ENCODE measurements at regions not wholly inside any gene's neighbourhood (a gene's known extent, or its start where the extent isn't known, plus 50 kb on each side); places are given as distances from the start of the nearest gene placed in this dataset.
A peak's percentile ranks its signal among the peaks of the same experiment; 100 is the strongest.

DNA sequence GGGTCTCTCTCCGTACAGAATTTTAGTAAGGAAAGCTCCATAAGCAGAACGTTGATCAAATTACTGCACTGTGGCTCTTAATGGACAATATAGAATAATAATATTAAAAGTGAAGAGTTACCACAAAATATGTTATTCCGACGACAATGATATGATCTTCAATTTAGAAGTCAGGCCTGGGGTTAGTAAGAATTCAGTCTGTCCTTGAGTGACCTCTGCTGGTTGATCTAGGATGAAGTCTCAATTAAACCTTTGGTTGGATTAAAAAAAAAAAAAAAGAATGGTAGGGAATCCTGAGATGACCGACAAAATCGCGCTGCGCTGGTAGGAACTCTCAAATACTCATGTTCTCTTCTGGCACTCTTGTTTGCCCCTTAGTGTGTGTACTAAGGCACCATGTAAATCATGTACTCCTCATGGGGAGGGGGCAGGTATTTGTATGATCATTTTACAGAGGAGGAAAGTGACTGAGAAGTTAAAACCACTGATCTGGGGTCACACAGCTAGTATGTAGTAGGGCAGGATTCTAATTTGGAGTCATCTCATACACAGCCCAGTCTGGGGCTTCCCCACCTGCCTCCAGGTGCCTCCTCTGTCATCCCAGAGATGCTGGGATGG is 161.3 kb upstream of the NPVF start:
- Histone ChIP-seq H3K27ac (no peak overlapping the region), H3K36me3 (no peaks in the 10 kb centered on the region), H3K4me1 (peaks cover 0 to 75% (median 4%) of the 10 kb centered on the region in 3 donors), H3K27me3 (no peaks in the 10 kb centered on the region), H3K4me3 (no peak overlapping the region), H3K9me3 (no peaks in the 10 kb centered on the region)
- no peak for ATAC-seq
- 9 to 12% methylated on average over 8 of the region's 8 CpGs for WGBS, 2 donors (ENCODE audit: low coverage in 1 of 2)
- TF ChIP-seq, protein P1, sequence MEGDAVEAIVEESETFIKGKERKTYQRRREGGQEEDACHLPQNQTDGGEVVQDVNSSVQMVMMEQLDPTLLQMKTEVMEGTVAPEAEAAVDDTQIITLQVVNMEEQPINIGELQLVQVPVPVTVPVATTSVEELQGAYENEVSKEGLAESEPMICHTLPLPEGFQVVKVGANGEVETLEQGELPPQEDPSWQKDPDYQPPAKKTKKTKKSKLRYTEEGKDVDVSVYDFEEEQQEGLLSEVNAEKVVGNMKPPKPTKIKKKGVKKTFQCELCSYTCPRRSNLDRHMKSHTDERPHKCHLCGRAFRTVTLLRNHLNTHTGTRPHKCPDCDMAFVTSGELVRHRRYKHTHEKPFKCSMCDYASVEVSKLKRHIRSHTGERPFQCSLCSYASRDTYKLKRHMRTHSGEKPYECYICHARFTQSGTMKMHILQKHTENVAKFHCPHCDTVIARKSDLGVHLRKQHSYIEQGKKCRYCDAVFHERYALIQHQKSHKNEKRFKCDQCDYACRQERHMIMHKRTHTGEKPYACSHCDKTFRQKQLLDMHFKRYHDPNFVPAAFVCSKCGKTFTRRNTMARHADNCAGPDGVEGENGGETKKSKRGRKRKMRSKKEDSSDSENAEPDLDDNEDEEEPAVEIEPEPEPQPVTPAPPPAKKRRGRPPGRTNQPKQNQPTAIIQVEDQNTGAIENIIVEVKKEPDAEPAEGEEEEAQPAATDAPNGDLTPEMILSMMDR (IDR thresholded peaks at IDR 0.05) = peak; percentile 24 to 72 (median 59)
- no peak for TF ChIP-seq POLR2A (IDR thresholded peaks at IDR 0.05)

DNA sequence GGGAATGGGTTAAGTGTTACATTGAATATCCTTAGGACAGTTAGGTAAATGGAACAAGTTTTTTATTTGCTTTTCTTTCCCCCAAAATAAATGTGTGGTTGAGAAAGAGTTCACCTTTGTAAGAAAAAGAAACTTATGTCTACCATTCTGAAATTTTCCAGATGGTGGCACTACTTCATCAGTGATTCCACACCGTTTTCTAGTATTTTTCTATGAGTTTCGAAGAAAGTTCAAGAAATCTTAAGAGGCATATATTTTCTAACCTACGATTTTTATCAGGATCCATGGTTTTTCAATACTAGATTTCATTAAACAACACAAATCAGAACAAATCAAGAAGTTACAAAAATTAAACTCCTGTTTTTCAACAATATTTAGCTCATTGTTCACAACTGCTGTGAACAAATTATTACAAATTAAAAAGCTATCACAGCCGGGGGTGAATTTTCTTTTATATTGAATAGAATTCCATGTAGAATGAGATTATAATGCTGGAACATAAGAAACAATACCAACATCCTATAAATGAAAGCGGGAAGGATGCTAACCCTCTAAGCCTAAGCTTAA is 163.1 kb upstream of the NPVF start:
- Histone ChIP-seq H3K27me3 (no peaks in the 10 kb centered on the region), H3K9me3 (no peaks in the 10 kb centered on the region), H3K27ac (peak overlapping the region in 2 of 4 donors; percentile 70 to 74), H3K4me3 (no peak overlapping the region), H3K36me3 (no peaks in the 10 kb centered on the region), H3K4me1 (peaks cover 0 to 60% (median 0%) of the 10 kb centered on the region in 3 donors)
- 10 to 17% methylated on average over 5 of the region's 5 CpGs for WGBS, 2 donors (ENCODE audit: low coverage in 1 of 2)
- TF ChIP-seq, protein P1 (IDR thresholded peaks at IDR 0.05) = peak; percentile 34 to 65 (median 64)
- no peak for TF ChIP-seq EP300 (IDR thresholded peaks at IDR 0.05)
- no peak for ATAC-seq

DNA sequence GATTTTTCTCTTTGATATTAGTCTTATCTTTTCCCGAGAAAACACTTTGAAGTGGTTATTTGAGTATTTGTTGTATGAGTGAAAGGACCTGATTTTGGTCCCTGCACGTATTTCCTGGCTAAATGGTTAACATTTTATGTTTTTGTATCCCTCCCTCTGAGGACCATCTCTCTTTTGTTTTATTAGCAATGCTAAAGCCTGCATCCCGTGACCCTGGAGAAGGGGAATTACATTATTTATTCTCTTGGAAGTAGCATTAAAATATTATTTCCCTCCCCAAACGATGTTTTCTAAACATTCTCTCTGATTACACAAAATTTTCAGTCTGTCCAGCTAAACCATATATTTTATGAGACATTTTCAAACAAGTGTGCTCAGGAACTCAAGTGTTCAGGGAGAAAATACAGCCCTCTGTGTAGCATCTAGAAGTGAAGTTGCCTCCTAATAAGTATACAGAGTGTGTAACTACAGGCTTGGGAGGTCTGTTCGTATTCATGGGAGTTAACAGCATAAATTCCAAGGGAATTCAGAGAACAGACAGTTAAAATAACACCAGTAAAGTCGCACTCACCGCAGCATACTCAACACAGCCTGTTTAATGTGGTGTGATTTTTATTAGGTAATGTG is 163.8 kb upstream of the NPVF start:
- no peak overlapping the region for H3K4me3 ChIP-seq
- WGBS, 2 donors (ENCODE audit: low coverage in 1 of 2) = 54 to 67% methylated on average over 6 to 7 of the region's 7 CpGs
- H3K36me3 ChIP-seq = no peaks in the 10 kb centered on the region
- TF ChIP-seq, protein P1 (IDR thresholded peaks at IDR 0.05) = no peak
- TF ChIP-seq POLR2AphosphoS5 (IDR thresholded peaks at IDR 0.05) (no peak), EP300 (IDR thresholded peaks at IDR 0.05) (no peak), POLR2A (IDR thresholded peaks at IDR 0.05) (no peak)
- peak overlapping the region in 3 of 4 donors; percentile 33 to 74 (median 70) for H3K27ac ChIP-seq
- H3K27me3 ChIP-seq = no peaks in the 10 kb centered on the region
- H3K4me1 ChIP-seq = peaks cover 0 to 55% (median 0%) of the 10 kb centered on the region in 3 donors
- H3K9me3 ChIP-seq = no peaks in the 10 kb centered on the region
- ATAC-seq = no peak

DNA sequence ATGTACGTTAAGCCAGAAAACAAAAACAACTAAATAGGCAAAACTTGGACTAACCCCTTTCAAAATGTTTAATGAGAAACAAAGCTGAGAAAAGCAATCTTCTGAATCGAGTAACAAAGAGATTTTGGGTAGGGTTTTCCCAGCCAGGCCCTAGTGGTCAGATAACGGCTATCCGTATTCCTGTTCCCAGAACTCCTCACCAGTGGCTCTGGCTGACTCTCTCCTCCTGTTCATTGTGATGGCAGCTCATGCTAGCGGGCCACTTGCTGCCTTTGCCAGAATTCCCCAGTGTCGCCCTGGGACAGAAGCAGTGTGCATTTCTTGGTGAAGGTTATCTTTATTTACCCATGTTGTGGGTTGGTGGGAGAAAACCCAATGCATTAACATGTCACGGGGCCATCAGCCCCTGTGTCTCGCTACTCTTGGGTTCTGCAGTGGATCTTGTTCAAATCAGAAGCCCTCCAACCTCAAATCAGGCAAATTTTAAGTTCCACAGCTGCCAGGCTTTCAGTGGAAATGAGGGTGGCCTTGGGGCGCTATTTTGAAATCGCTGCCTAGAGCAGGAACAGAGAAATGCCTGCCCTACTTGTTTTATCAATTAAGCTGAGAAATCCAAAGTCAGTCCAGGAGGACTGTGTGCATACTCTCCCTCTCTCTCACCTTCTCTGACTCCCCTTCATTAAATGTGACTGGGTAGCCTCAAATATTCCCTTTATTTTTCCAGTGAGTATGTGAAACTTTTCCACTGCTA is 164.5 kb upstream of the NPVF start:
- H3K4me1 ChIP-seq = peaks cover 0 to 55% (median 0%) of the 10 kb centered on the region in 3 donors
- H3K27me3 ChIP-seq = no peaks in the 10 kb centered on the region
- H3K36me3 ChIP-seq = no peaks in the 10 kb centered on the region
- no peak overlapping the region for H3K4me3 ChIP-seq
- TF ChIP-seq POLR2AphosphoS5 (IDR thresholded peaks at IDR 0.05) = no peak
- no peak for TF ChIP-seq EP300 (IDR thresholded peaks at IDR 0.05)
- TF ChIP-seq POLR2A (IDR thresholded peaks at IDR 0.05) = no peak
- TF ChIP-seq, protein P1 (IDR thresholded peaks at IDR 0.05) = no peak
- no peak for ATAC-seq
- no peaks in the 10 kb centered on the region for H3K9me3 ChIP-seq
- peak overlapping the region in 3 of 4 donors; percentile 33 to 74 (median 70) for H3K27ac ChIP-seq
- 76 to 79% methylated on average over 5 to 7 of the region's 10 CpGs for WGBS, 2 donors (ENCODE audit: low coverage in 1 of 2)

Measured in gastroesophageal sphincter (tissue), 4 donors.